ENCODE measurements at regions not wholly inside any gene's neighbourhood (a gene's known extent, or its start where the extent isn't known, plus 50 kb on each side); places are given as distances from the start of the nearest gene placed in this dataset.

DNA sequence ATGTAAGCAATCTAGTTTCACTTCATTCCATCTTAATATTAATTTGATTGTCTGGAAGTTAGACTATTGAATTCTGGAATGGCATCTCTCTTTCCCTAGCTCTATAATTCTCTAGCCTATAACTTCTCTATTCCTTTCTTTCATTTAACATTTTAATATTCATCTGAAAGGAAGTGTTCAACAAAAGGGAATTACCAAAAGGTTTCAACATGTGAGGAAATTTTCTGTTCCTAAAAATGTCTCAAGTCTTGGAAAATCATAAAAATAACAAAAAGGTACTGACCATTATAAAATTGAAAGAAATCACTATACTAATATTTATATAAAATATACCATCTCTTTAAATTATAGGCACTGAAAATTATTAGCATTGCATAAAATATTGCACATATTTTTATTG lies 228.7 kb downstream of the TXNL1 start:
- TF ChIP-seq CTCF (IDR thresholded peaks at IDR 0.05; ENCODE audit: low read depth, low read length, poor library complexity, severe bottlenecking) (no peak), EZH2phosphoT487 (IDR thresholded peaks at IDR 0.05; ENCODE audit: borderline replicate concordance, low read length) (no peak)
